ENCODE measurements at regions not wholly inside any gene's neighbourhood (a gene's known extent, or its start where the extent isn't known, plus 50 kb on each side); places are given as distances from the start of the nearest gene placed in this dataset.

DNA sequence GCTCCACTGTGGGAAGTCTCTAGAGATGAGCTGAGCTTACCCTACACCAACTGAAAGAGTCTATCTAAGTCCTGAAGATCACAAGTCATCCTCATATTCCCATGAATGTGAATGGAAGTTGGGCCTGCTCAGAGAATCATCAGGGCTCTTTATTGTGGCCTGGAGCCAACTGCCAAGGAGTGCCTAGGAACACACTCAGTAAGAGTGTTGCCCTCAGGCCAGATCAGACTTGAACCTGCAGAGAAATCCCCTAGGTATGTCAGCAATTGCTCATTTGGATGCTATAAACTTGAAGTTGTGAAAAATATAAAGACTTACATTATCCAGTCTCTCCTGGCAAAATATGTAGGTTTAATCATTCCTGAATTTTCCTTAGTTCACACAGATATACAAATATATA, 1070.2 kb downstream of the EFNB2 start:
- no peaks in the 10 kb centered on the region for H3K4me1 ChIP-seq (ENCODE audit: insufficient read depth, low read length, severe bottlenecking)
- no peaks in the 10 kb centered on the region for H3K9me3 ChIP-seq (ENCODE audit: low read length)
- TF ChIP-seq, protein P1, sequence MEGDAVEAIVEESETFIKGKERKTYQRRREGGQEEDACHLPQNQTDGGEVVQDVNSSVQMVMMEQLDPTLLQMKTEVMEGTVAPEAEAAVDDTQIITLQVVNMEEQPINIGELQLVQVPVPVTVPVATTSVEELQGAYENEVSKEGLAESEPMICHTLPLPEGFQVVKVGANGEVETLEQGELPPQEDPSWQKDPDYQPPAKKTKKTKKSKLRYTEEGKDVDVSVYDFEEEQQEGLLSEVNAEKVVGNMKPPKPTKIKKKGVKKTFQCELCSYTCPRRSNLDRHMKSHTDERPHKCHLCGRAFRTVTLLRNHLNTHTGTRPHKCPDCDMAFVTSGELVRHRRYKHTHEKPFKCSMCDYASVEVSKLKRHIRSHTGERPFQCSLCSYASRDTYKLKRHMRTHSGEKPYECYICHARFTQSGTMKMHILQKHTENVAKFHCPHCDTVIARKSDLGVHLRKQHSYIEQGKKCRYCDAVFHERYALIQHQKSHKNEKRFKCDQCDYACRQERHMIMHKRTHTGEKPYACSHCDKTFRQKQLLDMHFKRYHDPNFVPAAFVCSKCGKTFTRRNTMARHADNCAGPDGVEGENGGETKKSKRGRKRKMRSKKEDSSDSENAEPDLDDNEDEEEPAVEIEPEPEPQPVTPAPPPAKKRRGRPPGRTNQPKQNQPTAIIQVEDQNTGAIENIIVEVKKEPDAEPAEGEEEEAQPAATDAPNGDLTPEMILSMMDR (IDR thresholded peaks at IDR 0.05; ENCODE audit: low read length), result no peak
- no peak for TF ChIP-seq EZH2 (IDR thresholded peaks at IDR 0.05; ENCODE audit: borderline replicate concordance, low read length)
- no peak overlapping the region for H2AFZ ChIP-seq (ENCODE audit: low read length)
- H3K9me2 ChIP-seq (ENCODE audit: low read depth, low read length), result no peaks in the 10 kb centered on the region
- no peak overlapping the region for H3K4me3 ChIP-seq (ENCODE audit: low read depth, low read length, poor library complexity, severe bottlenecking)
- H3K79me2 ChIP-seq (ENCODE audit: insufficient read depth, low read length), result no peaks in the 10 kb centered on the region
- no peaks in the 10 kb centered on the region for H4K20me1 ChIP-seq (ENCODE audit: insufficient read depth, low read length)
- no peak overlapping the region for H3K4me2 ChIP-seq (ENCODE audit: low read length)
- no peaks in the 10 kb centered on the region for H3K36me3 ChIP-seq (ENCODE audit: insufficient read depth, low read length)
- no peak overlapping the region for H3K9ac ChIP-seq (ENCODE audit: low read length)
- no peaks in the 10 kb centered on the region for H3F3A ChIP-seq (ENCODE audit: insufficient read depth, low read length)
- no peaks in the 10 kb centered on the region for H3K27me3 ChIP-seq (ENCODE audit: insufficient read depth, low read length)
- no peak overlapping the region for H3K27ac ChIP-seq (ENCODE audit: low read depth, low read length, poor library complexity, severe bottlenecking)

DNA sequence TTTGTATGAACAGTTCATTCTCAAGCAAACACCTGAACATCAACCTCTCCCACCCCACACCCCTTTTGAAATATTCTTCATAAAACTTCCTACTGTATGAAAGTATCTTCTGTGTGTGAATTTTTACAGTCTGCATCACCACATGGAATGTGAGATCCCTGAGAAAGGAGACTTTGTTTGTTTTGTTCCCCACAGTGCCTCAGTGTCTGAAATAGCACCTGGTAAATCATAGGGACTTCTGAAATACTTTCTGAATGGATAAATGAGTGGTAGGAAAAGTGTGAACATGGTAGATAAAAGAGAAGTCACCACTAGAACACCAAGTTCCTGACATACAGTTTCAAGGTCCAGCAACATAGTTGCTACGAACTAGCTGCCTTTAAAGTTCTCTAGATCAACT, 1071.2 kb downstream of the EFNB2 start:
- Histone ChIP-seq H2AFZ (ENCODE audit: low read length) (no peak overlapping the region), H3K4me1 (ENCODE audit: insufficient read depth, low read length, severe bottlenecking) (no peaks in the 10 kb centered on the region), H3K79me2 (ENCODE audit: insufficient read depth, low read length) (no peaks in the 10 kb centered on the region), H3K4me2 (ENCODE audit: low read length) (no peak overlapping the region), H3K9ac (ENCODE audit: low read length) (no peak overlapping the region), H3K36me3 (ENCODE audit: insufficient read depth, low read length) (no peaks in the 10 kb centered on the region), H3F3A (ENCODE audit: insufficient read depth, low read length) (0 out of 2 replicates have a peak, but pooled peaks cover 1% of the 10 kb centered on the region), H3K4me3 (ENCODE audit: low read depth, low read length, poor library complexity, severe bottlenecking) (no peak overlapping the region), H3K9me3 (ENCODE audit: low read length) (no peaks in the 10 kb centered on the region), H3K27me3 (ENCODE audit: insufficient read depth, low read length) (no peaks in the 10 kb centered on the region), H3K9me2 (ENCODE audit: low read depth, low read length) (no peaks in the 10 kb centered on the region), H4K20me1 (ENCODE audit: insufficient read depth, low read length) (no peaks in the 10 kb centered on the region), H3K27ac (ENCODE audit: low read depth, low read length, poor library complexity, severe bottlenecking) (no peak overlapping the region)
- TF ChIP-seq EZH2 (IDR thresholded peaks at IDR 0.05; ENCODE audit: borderline replicate concordance, low read length), result no peak

DNA sequence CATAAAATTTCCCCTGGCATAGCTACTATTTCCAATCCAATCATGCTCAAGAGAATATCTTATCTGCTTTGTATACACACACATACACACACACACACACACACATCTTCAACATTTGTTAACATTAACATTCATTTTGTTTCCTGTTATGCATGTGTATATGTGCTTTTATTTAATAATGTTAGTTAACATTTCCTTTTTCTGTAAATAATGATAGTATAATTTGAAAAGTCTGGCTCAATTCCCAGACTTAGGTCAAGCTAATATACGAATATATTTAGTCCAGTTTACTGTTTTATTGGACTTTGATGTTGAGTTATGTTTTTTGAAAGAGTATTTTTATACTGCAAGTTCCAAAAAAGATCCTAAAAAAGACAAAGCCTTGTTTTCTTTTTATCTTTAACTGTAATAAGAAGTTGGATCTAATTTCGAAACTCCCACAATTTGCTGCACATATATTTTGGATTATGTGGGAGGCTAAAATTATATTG, 1072.4 kb downstream of the EFNB2 start:
- no peak overlapping the region for H3K27ac ChIP-seq (ENCODE audit: low read depth, low read length, poor library complexity, severe bottlenecking)
- H3K27me3 ChIP-seq (ENCODE audit: insufficient read depth, low read length), result no peaks in the 10 kb centered on the region
- H3K79me2 ChIP-seq (ENCODE audit: insufficient read depth, low read length), result no peaks in the 10 kb centered on the region
- 0 out of 2 replicates have a peak, but pooled peaks cover 4% of the 10 kb centered on the region for H3F3A ChIP-seq (ENCODE audit: insufficient read depth, low read length)
- no peak overlapping the region for H3K4me3 ChIP-seq (ENCODE audit: low read depth, low read length, poor library complexity, severe bottlenecking)
- no peak overlapping the region for H3K4me2 ChIP-seq (ENCODE audit: low read length)
- H4K20me1 ChIP-seq (ENCODE audit: insufficient read depth, low read length), result no peaks in the 10 kb centered on the region
- H3K9me2 ChIP-seq (ENCODE audit: low read depth, low read length), result no peaks in the 10 kb centered on the region
- no peak overlapping the region for H3K9ac ChIP-seq (ENCODE audit: low read length)
- no peak for TF ChIP-seq EZH2 (IDR thresholded peaks at IDR 0.05; ENCODE audit: borderline replicate concordance, low read length)
- TF ChIP-seq, protein P1 (IDR thresholded peaks at IDR 0.05; ENCODE audit: low read length), result no peak
- no peaks in the 10 kb centered on the region for H3K9me3 ChIP-seq (ENCODE audit: low read length)
- no peak overlapping the region for H2AFZ ChIP-seq (ENCODE audit: low read length)
- no peaks in the 10 kb centered on the region for H3K4me1 ChIP-seq (ENCODE audit: insufficient read depth, low read length, severe bottlenecking)
- H3K36me3 ChIP-seq (ENCODE audit: insufficient read depth, low read length), result no peaks in the 10 kb centered on the region

DNA sequence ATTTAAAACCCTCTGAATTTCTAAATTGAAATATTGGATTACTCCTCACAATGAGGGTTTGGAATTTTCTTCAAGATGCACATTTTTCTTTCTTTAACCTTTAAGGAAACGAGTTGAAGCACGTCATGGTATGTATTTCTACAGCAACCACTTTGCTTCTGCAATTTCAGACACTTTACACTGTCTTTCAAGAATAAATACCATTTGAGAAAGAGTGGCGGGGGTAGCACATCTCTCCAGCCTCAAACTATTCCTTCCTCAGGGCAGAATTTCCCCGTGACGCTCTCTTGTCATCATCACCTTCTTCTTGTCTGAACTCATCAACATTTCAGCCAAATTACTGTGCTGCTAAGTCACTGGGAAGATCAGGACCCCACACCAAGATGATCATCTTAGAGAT, 1073.4 kb downstream of the EFNB2 start:
- Histone ChIP-seq H3K9me3 (ENCODE audit: low read length) (no peaks in the 10 kb centered on the region), H3K79me2 (ENCODE audit: insufficient read depth, low read length) (no peaks in the 10 kb centered on the region), H3K27ac (ENCODE audit: low read depth, low read length, poor library complexity, severe bottlenecking) (no peak overlapping the region), H3K4me1 (ENCODE audit: insufficient read depth, low read length, severe bottlenecking) (no peaks in the 10 kb centered on the region), H3F3A (ENCODE audit: insufficient read depth, low read length) (0 out of 2 replicates have a peak, but pooled peaks cover 4% of the 10 kb centered on the region), H3K4me3 (ENCODE audit: low read depth, low read length, poor library complexity, severe bottlenecking) (no peak overlapping the region), H4K20me1 (ENCODE audit: insufficient read depth, low read length) (no peaks in the 10 kb centered on the region), H3K9ac (ENCODE audit: low read length) (no peak overlapping the region), H2AFZ (ENCODE audit: low read length) (no peak overlapping the region), H3K4me2 (ENCODE audit: low read length) (no peak overlapping the region), H3K36me3 (ENCODE audit: insufficient read depth, low read length) (no peaks in the 10 kb centered on the region), H3K27me3 (ENCODE audit: insufficient read depth, low read length) (no peaks in the 10 kb centered on the region), H3K9me2 (ENCODE audit: low read depth, low read length) (no peaks in the 10 kb centered on the region)
- TF ChIP-seq EZH2 (IDR thresholded peaks at IDR 0.05; ENCODE audit: borderline replicate concordance, low read length), result no peak
- TF ChIP-seq, protein P1 (IDR thresholded peaks at IDR 0.05; ENCODE audit: low read length), result no peak
